ENCODE measurements at regions not wholly inside any gene's neighbourhood (a gene's known extent, or its start where the extent isn't known, plus 50 kb on each side); places are given as distances from the start of the nearest gene placed in this dataset.

GRCh38 chr5:125169396-125169795 lies 423.0 kb upstream of the ZNF608 start (continued):
- TF ChIP-seq ZNF609 (CRISPR knock-in tag; IDR thresholded peaks at IDR 0.05; ENCODE audit: borderline replicate concordance) = no peak

- H3K36me3 ChIP-seq (replicated peaks in 1 of 2; ENCODE audit: control insufficient read depth in 1 of 2, insufficient read depth in 2 of 2, low read length in 2 of 2) = no peaks in the 10 kb centered on the region
- H3K4me3 ChIP-seq (replicated peaks in 1 of 3; ENCODE audit: insufficient read depth in 1 of 3, low read depth in 2 of 3, low read length in 3 of 3) = no peak overlapping the region
- 0% methylated on average over 1 of the region's 1 CpG for WGBS (ENCODE audit: low lambda C conversion rate)
- ATAC-seq = no peak
- FAIRE-seq = no peak
- CTCF ChIA-PET (ENCODE audit: low intra/inter-chr PET ratio, low total read pairs) = no interaction called here
- H3K4me1 ChIP-seq (ENCODE audit: insufficient read depth, low read length) = no peaks in the 10 kb centered on the region
- no peaks in the 10 kb centered on the region for H3K27me3 ChIP-seq (ENCODE audit: control insufficient read depth in 1 of 2, insufficient read depth in 2 of 2, low read length in 2 of 2)
- no peak for DNase-seq (ENCODE audit: low spot score)
- no peak overlapping the region for H2AFZ ChIP-seq (ENCODE audit: low read length)
- no peak overlapping the region for H3K27ac ChIP-seq (ENCODE audit: extremely low read length, insufficient read depth, low read length)
- BruUV-seq (replicated peaks) = no TSS peak
- no peak overlapping the region for H3K9ac ChIP-seq (ENCODE audit: insufficient read depth, low read depth, low read length)
- POLR2A ChIA-PET = no interaction called here
- peaks cover 15% of the 10 kb centered on the region for H3K9me3 ChIP-seq (ENCODE audit: low read length)
- no peaks in the 10 kb centered on the region for H4K20me1 ChIP-seq (ENCODE audit: insufficient read depth, low read length)
- in situ Hi-C loops (cut with HindIII; ENCODE audit: extremely low pct_ligation_motif_present, low pct_unique_long_range_greater_than_20kb) (no loop called here), intact Hi-C loops (cut with micrococcal nuclease; ENCODE audit: unreplicated experiment) (no loop called here)
- no peaks in the 10 kb centered on the region for H3K79me2 ChIP-seq (ENCODE audit: insufficient read depth, low read length)
- no peak overlapping the region for H3K4me2 ChIP-seq (ENCODE audit: low read depth, low read length)
- TF ChIP-seq ZBTB7A (CRISPR knock-in tag; IDR thresholded peaks at IDR 0.05) = no peak
- no peak for TF ChIP-seq ARID4A (CRISPR knock-in tag; IDR thresholded peaks at IDR 0.05; ENCODE audit: borderline replicate concordance)
- no peak for TF ChIP-seq FLYWCH1 (CRISPR knock-in tag; IDR thresholded peaks at IDR 0.05)
- TF ChIP-seq MLXIP (CRISPR knock-in tag; IDR thresholded peaks at IDR 0.05; ENCODE audit: borderline replicate concordance) = no peak
- no peak for TF ChIP-seq PBX3 (CRISPR knock-in tag; IDR thresholded peaks at IDR 0.05; ENCODE audit: borderline replicate concordance)
- TF ChIP-seq ZFYVE20 (CRISPR knock-in tag; IDR thresholded peaks at IDR 0.05; ENCODE audit: borderline replicate concordance, low read depth) = no peak
- TF ChIP-seq ZNF816 (CRISPR knock-in tag; IDR thresholded peaks at IDR 0.05; ENCODE audit: borderline replicate concordance) = no peak
- TF ChIP-seq ZMAT3 (CRISPR knock-in tag; conservative IDR thresholded peaks at IDR 0.05) = no peak
Observed at GRCh38 chr5:125171641-125172040, 425.2 kb upstream of the ZNF608 start.

Data from HepG2 (cell line).